ENCODE measurements at regions not wholly inside any gene's neighbourhood (a gene's known extent, or its start where the extent isn't known, plus 50 kb on each side); places are given as distances from the start of the nearest gene placed in this dataset.
"Not testable (repeated sequence)": the region's sequence is repeated elsewhere in the genome, so short reads cannot be mapped to it uniquely, and the experiment has no call there.

- Histone ChIP-seq H3K79me2 (no peaks in the 10 kb centered on the region), H3K27ac (no peak overlapping the region), H2AFZ (no peak overlapping the region), H3K27me3 (no peaks in the 10 kb centered on the region), H3K4me3 (no peak overlapping the region), H3K9me3 (ENCODE audit: low read depth) (no peaks in the 10 kb centered on the region), H3K9me2 (replicated peaks; ENCODE audit: insufficient read depth) (no peaks in the 10 kb centered on the region), H3K4me1 (ENCODE audit: insufficient read depth) (no peaks in the 10 kb centered on the region), H4K20me1 (ENCODE audit: insufficient read depth, poor library complexity, severe bottlenecking) (no peaks in the 10 kb centered on the region), H3K36me3 (replicated peaks; ENCODE audit: insufficient read depth, low read depth) (no peaks in the 10 kb centered on the region), H3K4me2 (no peak overlapping the region)
- WGBS (ENCODE audit: low lambda C conversion rate, missing lambda C conversion rate) = 21% methylated on average over 1 of the region's 1 CpG
- TF ChIP-seq EZH2phosphoT487 (IDR thresholded peaks at IDR 0.05; ENCODE audit: low read depth, severe bottlenecking, unreplicated experiment) = no peak
- TF ChIP-seq CTCF (IDR thresholded peaks at IDR 0.05; ENCODE audit: poor library complexity) = no peak
- no peak for TF ChIP-seq EZH2 (IDR thresholded peaks at IDR 0.05; ENCODE audit: borderline replicate concordance)
- DNase-seq (ENCODE audit: low spot score) = no peak
Observed at GRCh38 chr3:109702252-109702651, 364.9 kb upstream of the DPPA4 start.

- Histone ChIP-seq H3K27ac (no peak overlapping the region), H3K9me2 (replicated peaks; ENCODE audit: insufficient read depth) (no peaks in the 10 kb centered on the region), H3K4me3 (no peak overlapping the region), H3K79me2 (no peaks in the 10 kb centered on the region), H2AFZ (no peak overlapping the region), H3K4me1 (ENCODE audit: insufficient read depth) (no peaks in the 10 kb centered on the region), H3K4me2 (no peak overlapping the region), H3K9me3 (ENCODE audit: low read depth) (no peaks in the 10 kb centered on the region), H3K36me3 (replicated peaks; ENCODE audit: insufficient read depth, low read depth) (no peaks in the 10 kb centered on the region), H4K20me1 (ENCODE audit: insufficient read depth, poor library complexity, severe bottlenecking) (no peaks in the 10 kb centered on the region), H3K27me3 (no peaks in the 10 kb centered on the region)
- no peak for DNase-seq (ENCODE audit: low spot score)
- WGBS (ENCODE audit: low lambda C conversion rate, missing lambda C conversion rate) = 21% methylated on average over 2 of the region's 2 CpGs
- TF ChIP-seq EZH2 (IDR thresholded peaks at IDR 0.05; ENCODE audit: borderline replicate concordance) (no peak), EZH2phosphoT487 (IDR thresholded peaks at IDR 0.05; ENCODE audit: low read depth, severe bottlenecking, unreplicated experiment) (no peak), CTCF (IDR thresholded peaks at IDR 0.05; ENCODE audit: poor library complexity) (no peak)
Observed at GRCh38 chr3:109702976-109703375, 365.6 kb upstream of the DPPA4 start.

- H3K4me1 ChIP-seq (ENCODE audit: insufficient read depth); H3K27me3 ChIP-seq; H3K9me2 ChIP-seq (replicated peaks; ENCODE audit: insufficient read depth); H3K4me2 ChIP-seq; H2AFZ ChIP-seq; H3K79me2 ChIP-seq; H4K20me1 ChIP-seq (ENCODE audit: insufficient read depth, poor library complexity, severe bottlenecking); H3K4me3 ChIP-seq; H3K36me3 ChIP-seq (replicated peaks; ENCODE audit: insufficient read depth, low read depth); DNase-seq (ENCODE audit: low spot score); H3K27ac ChIP-seq; H3K9me3 ChIP-seq (ENCODE audit: low read depth): not testable (repeated sequence)
- 93% methylated on average over 1 of the region's 1 CpG for WGBS (ENCODE audit: low lambda C conversion rate, missing lambda C conversion rate)
Observed at GRCh38 chr3:109705133-109705532, 367.8 kb upstream of the DPPA4 start.

GRCh38 chr3:109707617-109708016, 370.3 kb upstream of the DPPA4 start:
- H3K4me1 ChIP-seq (ENCODE audit: insufficient read depth) = no peaks in the 10 kb centered on the region
- H3K9me2 ChIP-seq (replicated peaks; ENCODE audit: insufficient read depth) = no peaks in the 10 kb centered on the region
- H3K27ac ChIP-seq = no peak overlapping the region
- no peaks in the 10 kb centered on the region for H3K36me3 ChIP-seq (replicated peaks; ENCODE audit: insufficient read depth, low read depth)
- H3K4me3 ChIP-seq = no peak overlapping the region
- TF ChIP-seq EZH2 (IDR thresholded peaks at IDR 0.05; ENCODE audit: borderline replicate concordance) (no peak), EZH2phosphoT487 (IDR thresholded peaks at IDR 0.05; ENCODE audit: low read depth, severe bottlenecking, unreplicated experiment) (no peak), CTCF (IDR thresholded peaks at IDR 0.05; ENCODE audit: poor library complexity) (no peak)
- no peak overlapping the region for H3K4me2 ChIP-seq
- WGBS (ENCODE audit: low lambda C conversion rate, missing lambda C conversion rate) = 56% methylated on average over 2 of the region's 2 CpGs
- H4K20me1 ChIP-seq (ENCODE audit: insufficient read depth, poor library complexity, severe bottlenecking) = no peaks in the 10 kb centered on the region
- no peak for DNase-seq (ENCODE audit: low spot score)
- no peaks in the 10 kb centered on the region for H3K27me3 ChIP-seq
- H3K9me3 ChIP-seq (ENCODE audit: low read depth) = no peaks in the 10 kb centered on the region
- H3K79me2 ChIP-seq = no peaks in the 10 kb centered on the region
- no peak overlapping the region for H2AFZ ChIP-seq
